ENCODE measurements at regions not wholly inside any gene's neighbourhood (a gene's known extent, or its start where the extent isn't known, plus 50 kb on each side); places are given as distances from the start of the nearest gene placed in this dataset.

DNA sequence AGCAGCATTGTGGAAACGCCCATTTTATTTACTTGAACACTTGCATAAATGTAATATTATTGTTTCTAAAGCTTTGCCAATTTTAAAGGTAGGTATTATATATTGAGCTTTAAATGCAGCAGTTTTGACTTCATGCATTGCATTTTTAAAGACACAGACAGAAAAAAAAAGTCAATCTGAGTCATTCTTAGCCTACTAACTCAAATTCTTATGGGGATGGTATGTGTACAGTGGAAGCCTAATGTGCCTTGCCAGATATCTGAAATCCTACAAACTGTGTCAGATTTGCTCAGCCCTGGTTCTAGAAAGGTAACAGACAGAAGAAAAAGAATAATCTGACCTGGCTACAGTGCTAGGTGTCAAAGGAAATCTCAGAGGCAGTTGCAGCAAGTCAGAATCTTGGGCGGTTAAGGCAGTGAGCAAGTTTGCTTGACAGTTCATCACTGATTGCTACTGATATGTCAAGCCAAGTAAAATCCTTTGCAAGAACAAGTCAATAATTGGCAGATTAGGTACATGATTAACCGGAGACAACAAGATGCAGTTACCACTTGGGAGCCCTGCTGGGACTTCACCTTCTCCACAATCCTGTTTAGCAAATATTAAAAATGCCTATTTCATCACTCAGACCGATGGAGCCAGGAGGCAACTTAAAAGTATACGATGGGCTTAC, 224.8 kb upstream of the WWC1 start:
- no peak overlapping the region for H3K9ac ChIP-seq (ENCODE audit: low read length)
- H3K27me3 ChIP-seq (ENCODE audit: control insufficient read depth, insufficient read depth, low read length), result no peaks in the 10 kb centered on the region
- no peaks in the 10 kb centered on the region for H3K36me3 ChIP-seq (ENCODE audit: control insufficient read depth, insufficient read depth, low read length)
- H3K4me3 ChIP-seq (ENCODE audit: low read length), result no peak overlapping the region
- H3K27ac ChIP-seq (ENCODE audit: low read depth, low read length), result no peak overlapping the region
- no peaks in the 10 kb centered on the region for H3K4me1 ChIP-seq (ENCODE audit: control insufficient read depth, insufficient read depth, low read length)

DNA sequence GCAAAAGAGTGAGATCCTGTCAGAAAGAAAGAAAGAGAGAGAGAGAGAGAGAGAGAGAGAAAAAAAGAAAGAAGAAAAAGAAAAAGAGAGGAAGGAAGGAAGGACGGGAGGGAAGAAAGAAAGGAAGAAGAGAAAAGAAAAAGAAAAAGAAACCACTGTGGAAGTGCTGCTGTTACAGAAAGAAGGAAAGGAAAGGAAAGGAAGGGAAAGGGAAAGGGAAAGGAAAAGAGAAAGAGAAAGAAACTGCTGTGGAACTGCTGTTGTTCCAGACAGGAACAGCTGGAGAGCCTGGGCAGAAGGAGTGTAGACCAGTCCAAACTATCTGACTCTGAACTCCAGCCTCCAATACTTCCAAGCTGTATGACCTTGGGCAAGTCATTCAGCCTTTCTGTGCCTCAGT, 220.7 kb upstream of the WWC1 start:
- H3K9ac ChIP-seq (ENCODE audit: low read length), result no peak overlapping the region
- H3K36me3 ChIP-seq (ENCODE audit: control insufficient read depth, insufficient read depth, low read length), result no peaks in the 10 kb centered on the region
- H3K4me3 ChIP-seq (ENCODE audit: low read length), result no peak overlapping the region
- H3K4me1 ChIP-seq (ENCODE audit: control insufficient read depth, insufficient read depth, low read length), result no peaks in the 10 kb centered on the region
- H3K27ac ChIP-seq (ENCODE audit: low read depth, low read length), result no peak overlapping the region
- no peaks in the 10 kb centered on the region for H3K27me3 ChIP-seq (ENCODE audit: control insufficient read depth, insufficient read depth, low read length)

DNA sequence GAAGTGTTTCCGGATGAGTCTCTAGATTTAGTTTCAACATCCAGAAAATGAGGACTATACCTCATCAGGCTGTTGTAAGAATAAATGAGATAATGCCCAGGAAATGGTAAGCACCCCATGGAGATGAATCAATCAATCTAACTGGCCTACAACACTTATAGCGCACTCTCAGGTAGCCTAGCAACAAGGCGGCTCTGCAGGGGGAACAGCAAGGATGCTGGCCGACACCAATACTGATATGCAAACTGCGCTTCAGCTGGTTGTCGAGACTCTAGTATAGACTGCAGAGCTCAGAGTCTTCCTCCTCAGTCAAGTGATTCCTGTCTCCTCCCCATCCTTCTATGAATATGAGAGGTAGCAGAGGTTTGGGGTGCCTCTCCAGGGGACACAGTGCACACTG, 218.8 kb upstream of the WWC1 start:
- H3K4me1 ChIP-seq (ENCODE audit: control insufficient read depth, insufficient read depth, low read length), result no peaks in the 10 kb centered on the region
- no peaks in the 10 kb centered on the region for H3K36me3 ChIP-seq (ENCODE audit: control insufficient read depth, insufficient read depth, low read length)
- no peaks in the 10 kb centered on the region for H3K27me3 ChIP-seq (ENCODE audit: control insufficient read depth, insufficient read depth, low read length)
- H3K27ac ChIP-seq (ENCODE audit: low read depth, low read length), result no peak overlapping the region
- H3K9ac ChIP-seq (ENCODE audit: low read length), result no peak overlapping the region
- no peak overlapping the region for H3K4me3 ChIP-seq (ENCODE audit: low read length)

DNA sequence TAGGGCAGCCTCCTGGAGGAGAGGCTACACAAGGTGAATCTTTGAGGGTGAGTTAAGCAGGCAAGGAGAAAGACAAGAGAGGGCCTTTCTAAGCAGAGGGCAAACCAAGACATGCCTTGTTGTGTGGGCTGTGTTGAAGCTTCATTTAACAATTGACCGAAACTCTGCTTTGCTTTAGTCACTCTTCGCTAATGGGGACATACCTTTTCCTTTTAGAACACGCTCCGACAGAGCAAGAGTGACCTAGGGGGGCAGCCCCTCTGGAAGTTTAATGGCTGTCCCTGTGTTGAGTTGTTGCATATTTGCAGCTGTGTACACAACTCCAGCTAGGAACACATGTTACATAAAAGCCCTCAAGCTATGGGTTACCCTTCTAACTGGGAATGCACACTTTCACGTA, 218.1 kb upstream of the WWC1 start:
- no peaks in the 10 kb centered on the region for H3K4me1 ChIP-seq (ENCODE audit: control insufficient read depth, insufficient read depth, low read length)
- H3K4me3 ChIP-seq (ENCODE audit: low read length), result no peak overlapping the region
- no peak overlapping the region for H3K27ac ChIP-seq (ENCODE audit: low read depth, low read length)
- no peaks in the 10 kb centered on the region for H3K27me3 ChIP-seq (ENCODE audit: control insufficient read depth, insufficient read depth, low read length)
- no peaks in the 10 kb centered on the region for H3K36me3 ChIP-seq (ENCODE audit: control insufficient read depth, insufficient read depth, low read length)
- H3K9ac ChIP-seq (ENCODE audit: low read length), result no peak overlapping the region

DNA sequence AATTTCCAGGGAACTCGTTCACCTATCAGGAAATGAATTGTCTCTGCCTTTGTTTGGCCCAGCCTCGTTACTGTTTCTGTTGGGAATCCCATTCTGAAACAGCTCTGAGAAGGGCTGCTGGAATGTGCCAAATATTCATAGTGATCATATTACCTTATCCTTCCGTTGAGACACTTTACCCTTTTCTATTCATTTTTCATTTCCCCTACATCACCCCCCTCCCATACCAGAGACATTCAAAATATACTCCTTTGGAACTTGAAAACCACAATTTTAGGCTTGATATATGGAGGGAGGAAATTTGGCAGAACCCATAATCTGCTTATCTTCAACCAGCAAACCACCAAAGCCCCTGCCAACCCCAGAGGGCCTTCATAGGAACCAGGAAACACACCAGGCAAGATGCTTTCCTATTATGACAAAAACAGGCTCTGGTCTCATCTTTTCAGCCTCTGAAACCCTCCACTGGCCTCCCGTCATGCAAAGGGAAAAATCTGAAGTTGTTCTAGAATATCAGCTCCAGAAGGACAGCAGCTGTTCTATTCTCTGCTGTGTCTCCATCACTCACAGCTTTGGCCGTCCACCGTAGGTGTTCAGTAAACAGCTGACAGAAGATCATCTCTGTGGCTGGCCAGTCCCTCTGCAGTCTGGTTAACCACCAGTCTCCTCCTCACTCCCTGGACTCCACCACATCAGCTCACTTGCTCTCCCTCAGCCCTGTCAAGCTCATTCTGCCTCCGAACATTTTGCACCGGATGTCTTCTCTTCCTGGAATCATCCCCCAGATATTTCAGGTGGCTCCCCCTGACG, 217.2 kb upstream of the WWC1 start:
- no peaks in the 10 kb centered on the region for H3K27me3 ChIP-seq (ENCODE audit: control insufficient read depth, insufficient read depth, low read length)
- no peak overlapping the region for H3K27ac ChIP-seq (ENCODE audit: low read depth, low read length)
- no peak overlapping the region for H3K9ac ChIP-seq (ENCODE audit: low read length)
- no peaks in the 10 kb centered on the region for H3K36me3 ChIP-seq (ENCODE audit: control insufficient read depth, insufficient read depth, low read length)
- no peak overlapping the region for H3K4me3 ChIP-seq (ENCODE audit: low read length)
- no peaks in the 10 kb centered on the region for H3K4me1 ChIP-seq (ENCODE audit: control insufficient read depth, insufficient read depth, low read length)

DNA sequence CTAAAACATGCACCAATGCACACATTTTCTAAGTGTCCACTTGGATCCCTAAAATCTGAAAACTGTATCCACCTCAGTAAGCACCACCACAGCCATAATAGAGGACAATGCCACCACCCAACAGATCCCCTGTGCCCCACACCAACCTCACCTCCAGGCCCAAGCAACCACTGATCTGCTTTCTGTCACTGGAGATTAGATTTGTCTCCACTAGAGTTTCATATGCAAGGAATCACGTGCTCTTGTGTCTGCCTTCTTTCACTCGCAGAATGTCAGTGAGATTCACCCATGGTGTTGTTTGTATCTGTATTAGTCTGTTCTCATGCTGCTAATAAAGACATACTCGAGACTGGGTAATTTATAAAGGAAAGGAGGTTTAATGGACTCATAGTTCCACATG, 216.1 kb upstream of the WWC1 start:
- H3K4me3 ChIP-seq (ENCODE audit: low read length), result no peak overlapping the region
- H3K36me3 ChIP-seq (ENCODE audit: control insufficient read depth, insufficient read depth, low read length), result no peaks in the 10 kb centered on the region
- H3K4me1 ChIP-seq (ENCODE audit: control insufficient read depth, insufficient read depth, low read length), result no peaks in the 10 kb centered on the region
- H3K27ac ChIP-seq (ENCODE audit: low read depth, low read length), result no peak overlapping the region
- no peaks in the 10 kb centered on the region for H3K27me3 ChIP-seq (ENCODE audit: control insufficient read depth, insufficient read depth, low read length)
- no peak overlapping the region for H3K9ac ChIP-seq (ENCODE audit: low read length)

- Histone ChIP-seq H3K4me3 (ENCODE audit: low read length) (no peak overlapping the region), H3K27ac (ENCODE audit: low read depth, low read length) (no peak overlapping the region)
These were observed 214.9 kb upstream of the WWC1 start for GRCh38 chr5:168076561-168076991.

DNA sequence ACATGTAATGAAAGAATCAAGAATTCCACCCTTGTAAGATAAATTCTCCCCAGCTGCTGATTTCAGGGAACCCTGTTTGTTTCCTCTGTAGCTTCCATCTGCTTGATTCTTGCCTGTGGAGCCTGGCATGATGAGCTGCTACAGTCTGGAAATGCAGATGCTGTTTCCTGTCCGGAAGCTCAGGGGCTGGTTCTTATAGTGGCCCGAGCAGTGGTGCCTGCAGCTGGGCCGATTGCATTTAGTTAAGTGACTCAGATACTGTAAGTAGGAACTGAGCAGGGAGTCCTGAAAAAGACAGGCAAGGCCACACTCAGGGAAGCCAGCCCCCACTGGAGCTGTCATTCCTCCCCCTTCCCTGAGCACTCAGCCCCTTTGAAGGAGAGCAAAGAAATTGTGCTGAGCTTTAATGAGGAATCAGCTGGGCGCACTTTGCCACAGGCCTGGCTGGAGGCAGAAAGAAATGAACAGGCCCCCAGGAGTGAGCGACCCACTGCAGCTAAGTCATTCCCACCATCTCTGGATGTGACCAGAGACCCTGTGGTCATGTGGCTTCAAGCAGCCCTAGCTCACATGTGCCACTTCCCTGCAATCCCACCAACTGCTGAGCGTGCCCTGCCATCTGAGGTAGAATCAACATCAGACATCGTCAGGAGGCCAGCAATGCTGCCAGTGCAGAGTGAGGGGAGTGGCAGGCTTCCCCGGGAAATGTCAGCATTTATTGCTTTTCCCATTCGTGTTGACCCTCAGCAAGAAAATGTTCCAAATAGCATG, 206.0 kb upstream of the WWC1 start:
- Histone ChIP-seq H3K27me3 (ENCODE audit: control insufficient read depth, insufficient read depth, low read length) (no peaks in the 10 kb centered on the region), H3K27ac (ENCODE audit: low read depth, low read length) (peak overlapping the region; percentile 7), H3K36me3 (ENCODE audit: control insufficient read depth, insufficient read depth, low read length) (no peaks in the 10 kb centered on the region)

More at GRCh38 chr5:168076561-168076991, 214.9 kb upstream of the WWC1 start:
- Histone ChIP-seq H3K36me3 (ENCODE audit: control insufficient read depth, insufficient read depth, low read length) (no peaks in the 10 kb centered on the region), H3K9ac (ENCODE audit: low read length) (no peak overlapping the region), H3K27me3 (ENCODE audit: control insufficient read depth, insufficient read depth, low read length) (no peaks in the 10 kb centered on the region), H3K4me1 (ENCODE audit: control insufficient read depth, insufficient read depth, low read length) (no peaks in the 10 kb centered on the region)

GRCh38 chr5:168086104-168086610, 205.3 kb upstream of the WWC1 start:
- no peak overlapping the region for H3K9ac ChIP-seq (ENCODE audit: low read length)
- no peaks in the 10 kb centered on the region for H3K27me3 ChIP-seq (ENCODE audit: control insufficient read depth, insufficient read depth, low read length)
- no peak overlapping the region for H3K4me3 ChIP-seq (ENCODE audit: low read length)
- H3K27ac ChIP-seq (ENCODE audit: low read depth, low read length), result no peak overlapping the region
- H3K36me3 ChIP-seq (ENCODE audit: control insufficient read depth, insufficient read depth, low read length), result no peaks in the 10 kb centered on the region
- peaks cover 12% of the 10 kb centered on the region for H3K4me1 ChIP-seq (ENCODE audit: control insufficient read depth, insufficient read depth, low read length)

More for the DNA sequence above, 206.0 kb upstream of the WWC1 start:
- H3K4me1 ChIP-seq (ENCODE audit: control insufficient read depth, insufficient read depth, low read length), result peaks cover 12% of the 10 kb centered on the region
- no peak overlapping the region for H3K4me3 ChIP-seq (ENCODE audit: low read length)
- no peak overlapping the region for H3K9ac ChIP-seq (ENCODE audit: low read length)

GRCh38 chr5:168086746-168087145, 204.7 kb upstream of the WWC1 start:
- no peak overlapping the region for H3K27ac ChIP-seq (ENCODE audit: low read depth, low read length)
- H3K9ac ChIP-seq (ENCODE audit: low read length), result no peak overlapping the region
- no peak overlapping the region for H3K4me3 ChIP-seq (ENCODE audit: low read length)
- H3K27me3 ChIP-seq (ENCODE audit: control insufficient read depth, insufficient read depth, low read length), result no peaks in the 10 kb centered on the region
- peaks cover 12% of the 10 kb centered on the region for H3K4me1 ChIP-seq (ENCODE audit: control insufficient read depth, insufficient read depth, low read length)
- no peaks in the 10 kb centered on the region for H3K36me3 ChIP-seq (ENCODE audit: control insufficient read depth, insufficient read depth, low read length)

DNA sequence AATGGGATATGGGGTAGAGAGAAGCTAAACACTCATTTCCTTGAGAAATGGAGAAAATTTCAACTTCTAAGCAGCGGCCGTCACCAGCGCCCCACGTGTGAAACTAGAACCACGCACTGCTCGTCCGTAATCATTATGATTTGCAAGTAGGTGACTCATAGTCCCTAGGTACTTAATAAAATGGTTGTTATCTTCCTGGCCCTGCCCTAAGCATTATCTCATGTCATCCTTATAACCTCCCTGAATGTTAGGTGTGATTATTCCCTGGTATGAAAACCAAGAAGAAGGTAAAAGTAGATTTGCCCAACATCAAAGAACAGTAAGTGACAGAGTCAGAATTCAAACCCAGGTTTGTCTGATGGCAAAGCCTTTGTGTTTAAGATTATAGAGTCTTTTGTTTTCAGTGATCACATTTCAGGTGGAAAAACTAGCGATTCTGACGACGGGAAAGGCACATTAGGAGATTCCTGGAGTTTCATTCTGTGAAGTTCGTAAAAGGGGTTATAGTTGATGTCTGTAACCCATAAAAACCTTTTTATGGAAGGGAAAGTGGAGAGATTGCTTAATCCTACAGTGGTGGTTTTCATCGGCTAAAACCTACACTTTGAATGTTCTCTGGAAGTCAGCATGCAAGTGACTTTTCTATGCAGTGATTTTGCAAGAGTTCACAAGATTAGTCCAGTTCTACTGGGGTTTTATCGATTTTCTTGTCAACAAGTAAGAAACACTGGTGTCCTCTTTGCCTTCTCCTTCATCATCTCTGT, 202.9 kb upstream of the WWC1 start:
- peaks cover 12% of the 10 kb centered on the region for H3K4me1 ChIP-seq (ENCODE audit: control insufficient read depth, insufficient read depth, low read length)
- no peak overlapping the region for H3K27ac ChIP-seq (ENCODE audit: low read depth, low read length)
- H3K9ac ChIP-seq (ENCODE audit: low read length), result no peak overlapping the region
- H3K4me3 ChIP-seq (ENCODE audit: low read length), result no peak overlapping the region
- H3K27me3 ChIP-seq (ENCODE audit: control insufficient read depth, insufficient read depth, low read length), result no peaks in the 10 kb centered on the region
- H3K36me3 ChIP-seq (ENCODE audit: control insufficient read depth, insufficient read depth, low read length), result no peaks in the 10 kb centered on the region

All from rectal smooth muscle tissue (tissue), 1 donor.